Keratinocyte (primary cell): ENCODE measurements at regions not wholly inside any gene's neighbourhood (a gene's known extent, or its start where the extent isn't known, plus 50 kb on each side); places are given as distances from the start of the nearest gene placed in this dataset.

Experiments
- DNase-seq: peaks from one replicate; pipeline ENCODE4 v3.0.0-alpha.2; 2011; ENCODE audit warnings: low read depth, missing footprints, low spot score
- FAIRE-seq: peaks from 2 replicates; lab custom pipeline; 2011; peaks lifted over from hg19 to GRCh38; lab: Jason Lieb, UNC
- H2AFZ ChIP-seq: 2 replicates; pipeline ENCODE4 v1.6.0; 2012; ENCODE audit warnings: low read length, control low read depth, inconsistent platforms; ENCODE audit not compliant: control insufficient read depth
- H3K27ac ChIP-seq: 2 replicates; pipeline ENCODE4 v1.5.1; 2011; ENCODE audit warnings: low read length; ENCODE audit not compliant: control insufficient read depth, insufficient read depth
- H3K27me3 ChIP-seq: 3 replicates; pipeline ENCODE4 v1.6.0; 2011; ENCODE audit warnings: low read length; ENCODE audit not compliant: control insufficient read depth, insufficient read depth; ENCODE audit errors: extremely low read depth
- H3K36me3 ChIP-seq, 2 experiments: 2 replicates in 1 of 2; 3 replicates in 1 of 2; pipeline ENCODE4 v1.5.1; 2011; ENCODE audit warnings: low read length in 2 of 2, mild to moderate bottlenecking in 1 of 2; ENCODE audit not compliant: control insufficient read depth in 2 of 2, insufficient read depth in 2 of 2; ENCODE audit errors: extremely low read depth in 1 of 2
- H3K4me1 ChIP-seq: 3 replicates; pipeline ENCODE4 v1.5.1; 2011; ENCODE audit warnings: low read length; ENCODE audit not compliant: control insufficient read depth, insufficient read depth; ENCODE audit errors: extremely low read depth
- H3K4me2 ChIP-seq: 3 replicates; pipeline ENCODE4 v1.6.0; 2011; ENCODE audit warnings: low read depth, low read length; ENCODE audit not compliant: control insufficient read depth, insufficient read depth; ENCODE audit errors: extremely low read depth
- H3K4me3 ChIP-seq, 3 experiments: fragments of 200-600 bp in 1 of 3; sonication (generic) in 1 of 3; 2 replicates in 2 of 3; 3 replicates in 1 of 3; pipeline ENCODE4 v1.5.1; 2011 to 2016; ENCODE audit warnings: low read length in 3 of 3, mild to moderate bottlenecking in 3 of 3, control low read depth in 2 of 3, inconsistent platforms in 1 of 3, low read depth in 1 of 3, mixed read lengths in 1 of 3, mixed run types in 1 of 3, moderate library complexity in 1 of 3; ENCODE audit not compliant: control insufficient read depth in 2 of 3, insufficient read depth in 2 of 3; ENCODE audit errors: extremely low read depth in 1 of 3
- H3K79me2 ChIP-seq: 2 replicates; pipeline ENCODE4 v1.6.0; 2012; ENCODE audit warnings: low read length; ENCODE audit not compliant: control insufficient read depth, insufficient read depth
- H3K9ac ChIP-seq: 3 replicates; pipeline ENCODE4 v1.6.0; 2011; ENCODE audit warnings: low read length; ENCODE audit not compliant: control insufficient read depth, insufficient read depth; ENCODE audit errors: extremely low read depth
- H3K9me1 ChIP-seq: 3 replicates; pipeline ENCODE4 v1.6.0; 2011; ENCODE audit warnings: low read length; ENCODE audit not compliant: control insufficient read depth, insufficient read depth; ENCODE audit errors: extremely low read depth
- H3K9me3 ChIP-seq: 2 replicates; pipeline ENCODE4 v1.5.1; 2012; ENCODE audit warnings: low read depth, low read length; ENCODE audit not compliant: control insufficient read depth
- H4K20me1 ChIP-seq: 3 replicates; pipeline ENCODE4 v1.6.0; 2011; ENCODE audit warnings: low read length; ENCODE audit not compliant: control insufficient read depth, insufficient read depth; ENCODE audit errors: extremely low read depth
- CTCF ChIP-seq, 3 experiments: IDR thresholded peaks in 1 of 3; conservative IDR thresholded peaks in 1 of 3; optimal IDR thresholded peaks in 1 of 3; 2 replicates in 2 of 3; 3 replicates in 1 of 3; pipeline versions ENCODE3 to v1.5.1; 2011; ENCODE audit warnings: low read length in 3 of 3, mild to moderate bottlenecking in 3 of 3, moderate library complexity in 2 of 3, control low read depth in 1 of 3, inconsistent platforms in 1 of 3; ENCODE audit not compliant: insufficient read depth in 2 of 3; ENCODE audit errors: extremely low read depth in 1 of 3
- EZH2 ChIP-seq: IDR thresholded peaks from one replicate; pipeline ENCODE4 v1.6.1; 2012; ENCODE audit warnings: inconsistent platforms, mild to moderate bottlenecking, low read length, moderate library complexity
- dilution Hi-C: fragments of 300-500 bp; cut with MboI; formaldehyde crosslinking; loops from one replicate; pipeline ENCODE4 v1.7.0; 2020; ENCODE audit warnings: low sequenced_read_pairs; ENCODE audit not compliant: extremely low pct_ligation_motif_present

- Histone ChIP-seq H2AFZ (no peak overlapping the region), H3K36me3 (no peaks in the 10 kb centered on the region), H3K4me2 (no peak overlapping the region), H3K27ac (no peak overlapping the region), H3K9me3 (peaks cover 7% of the 10 kb centered on the region), H3K4me1 (no peaks in the 10 kb centered on the region), H3K79me2 (no peaks in the 10 kb centered on the region), H4K20me1 (no peaks in the 10 kb centered on the region), H3K9ac (no peak overlapping the region), H3K4me3 (no peak overlapping the region), H3K27me3 (no peaks in the 10 kb centered on the region), H3K9me1 (no peaks in the 10 kb centered on the region)
- no peak for TF ChIP-seq EZH2
- no peak for TF ChIP-seq CTCF (optimal IDR thresholded peaks at IDR 0.05 in 1 of 3, IDR thresholded peaks at IDR 0.05 in 1 of 3, conservative IDR thresholded peaks at IDR 0.05 in 1 of 3; ENCODE audit: extremely low read depth in 1 of 3, insufficient read depth in 2 of 3, low read length in 3 of 3)
- no peak for DNase-seq
- dilution Hi-C loops, result no loop called here
- FAIRE-seq, result no peak
Observed at GRCh38 chr19:30133803-30134202, 191.8 kb downstream of the URI1 start.

GRCh38 chr19:30135093-30135757 is 193.2 kb downstream of the URI1 start:
- H2AFZ ChIP-seq, result no peak overlapping the region
- TF ChIP-seq CTCF (optimal IDR thresholded peaks at IDR 0.05 in 1 of 3, IDR thresholded peaks at IDR 0.05 in 1 of 3, conservative IDR thresholded peaks at IDR 0.05 in 1 of 3; ENCODE audit: extremely low read depth in 1 of 3, insufficient read depth in 2 of 3, low read length in 3 of 3) (no peak), EZH2 (no peak)

More at GRCh38 chr19:30135093-30135757, 193.2 kb downstream of the URI1 start:
- peaks cover 7% of the 10 kb centered on the region for H3K9me3 ChIP-seq
- H4K20me1 ChIP-seq, result no peaks in the 10 kb centered on the region
- no peak for FAIRE-seq
- no peaks in the 10 kb centered on the region for H3K9me1 ChIP-seq
- no peaks in the 10 kb centered on the region for H3K4me1 ChIP-seq
- no peak overlapping the region for H3K9ac ChIP-seq
- no peaks in the 10 kb centered on the region for H3K79me2 ChIP-seq
- DNase-seq, result no peak
- no peak overlapping the region for H3K4me3 ChIP-seq
- no peak overlapping the region for H3K4me2 ChIP-seq
- dilution Hi-C loops, result no loop called here
- H3K36me3 ChIP-seq, result no peaks in the 10 kb centered on the region
- no peaks in the 10 kb centered on the region for H3K27me3 ChIP-seq
- no peak overlapping the region for H3K27ac ChIP-seq
